H9 (cell line): ENCODE measurements at regions not wholly inside any gene's neighbourhood (a gene's known extent, or its start where the extent isn't known, plus 50 kb on each side); places are given as distances from the start of the nearest gene placed in this dataset.

ENCODE experiments used
- DNase-seq: peaks from one replicate; pipeline ENCODE4 v3.0.0-alpha.2; 2017
- H2AFZ ChIP-seq: one replicate; pipeline ENCODE4 v1.6.1; 2013; ENCODE audit warnings: mild to moderate bottlenecking, low read length, control low read depth, moderate library complexity
- H2AK5ac ChIP-seq: 2 replicates; pipeline ENCODE4 v1.6.1; 2013; ENCODE audit warnings: low read length, control low read depth, mixed read lengths; ENCODE audit not compliant: insufficient read length
- H2BK120ac ChIP-seq: one replicate; pipeline ENCODE4 v1.6.1; 2013; ENCODE audit warnings: low read depth, mild to moderate bottlenecking, low read length, control low read depth, inconsistent platforms; ENCODE audit not compliant: poor library complexity, severe bottlenecking
- H2BK12ac ChIP-seq: 2 replicates; pipeline ENCODE4 v1.6.1; 2013; ENCODE audit warnings: low read length, control low read depth, mixed read lengths, low read depth; ENCODE audit not compliant: insufficient read length
- H2BK15ac ChIP-seq: 2 replicates; pipeline ENCODE4 v1.6.1; 2013; ENCODE audit warnings: low read depth, low read length, control low read depth
- H2BK20ac ChIP-seq: one replicate; pipeline ENCODE4 v1.6.1; 2013; ENCODE audit warnings: low read depth, mild to moderate bottlenecking, low read length, control low read depth, inconsistent platforms; ENCODE audit not compliant: poor library complexity, severe bottlenecking
- H2BK5ac ChIP-seq: 2 replicates; pipeline ENCODE4 v1.6.1; 2013; ENCODE audit warnings: low read length, control low read depth, mixed read lengths; ENCODE audit not compliant: insufficient read length
- H3K14ac ChIP-seq: 2 replicates; pipeline ENCODE4 v1.6.1; 2013; ENCODE audit warnings: low read length, control low read depth; ENCODE audit not compliant: insufficient read depth
- H3K18ac ChIP-seq: 2 replicates; pipeline ENCODE4 v1.6.1; 2013; ENCODE audit warnings: low read depth, mild to moderate bottlenecking, mixed read lengths, low read length, control low read depth; ENCODE audit not compliant: insufficient read length
- H3K23ac ChIP-seq: 2 replicates; pipeline ENCODE4 v1.6.1; 2013; ENCODE audit warnings: low read length, control low read depth, mixed read lengths, low read depth; ENCODE audit not compliant: insufficient read length
- H3K23me2 ChIP-seq: 2 replicates; pipeline ENCODE4 v1.6.1; 2013; ENCODE audit warnings: low read depth, mild to moderate bottlenecking, mixed read lengths, low read length, control low read depth; ENCODE audit not compliant: insufficient read length, poor library complexity, severe bottlenecking
- H3K27ac ChIP-seq: 2 replicates; pipeline ENCODE4 v1.5.1; 2013; ENCODE audit warnings: low read length, control low read depth, mixed read lengths, low read depth; ENCODE audit not compliant: insufficient read length
- H3K27me3 ChIP-seq: 2 replicates; pipeline ENCODE4 v1.6.1; 2013; ENCODE audit warnings: low read length, control low read depth, inconsistent platforms; ENCODE audit not compliant: insufficient read depth
- H3K4ac ChIP-seq: 2 replicates; pipeline ENCODE4 v1.6.1; 2013; ENCODE audit warnings: low read depth, mild to moderate bottlenecking, control low read depth, inconsistent platforms, low read length, moderate library complexity
- H3K4me1 ChIP-seq: 2 replicates; pipeline ENCODE4 v1.6.1; 2013; ENCODE audit warnings: low read length, control low read depth, inconsistent platforms; ENCODE audit not compliant: insufficient read depth
- H3K4me2 ChIP-seq: 2 replicates; pipeline ENCODE4 v1.6.1; 2013; ENCODE audit warnings: low read length, control low read depth, mixed read lengths; ENCODE audit not compliant: insufficient read length, insufficient read depth
- H3K56ac ChIP-seq: 2 replicates; pipeline ENCODE4 v1.6.1; 2013; ENCODE audit warnings: low read depth, mild to moderate bottlenecking, mixed read lengths, low read length, control low read depth; ENCODE audit not compliant: insufficient read length
- H3K79me1 ChIP-seq: 2 replicates; pipeline ENCODE4 v1.6.1; 2013; ENCODE audit warnings: low read depth, mild to moderate bottlenecking, moderate library complexity, low read length, control low read depth, inconsistent platforms; ENCODE audit not compliant: insufficient read depth, poor library complexity, severe bottlenecking
- H3K79me2 ChIP-seq: 2 replicates; pipeline ENCODE4 v1.6.1; 2013; ENCODE audit warnings: low read length, control low read depth, inconsistent platforms; ENCODE audit not compliant: insufficient read depth
- H3K9ac ChIP-seq: 2 replicates; pipeline ENCODE4 v1.6.1; 2013; ENCODE audit warnings: low read length, control low read depth, mixed read lengths; ENCODE audit not compliant: insufficient read length; ENCODE audit errors: extremely low read depth
- H3K9me3 ChIP-seq: one replicate; pipeline ENCODE4 v1.6.1; 2013; ENCODE audit warnings: low read depth, low read length, inconsistent platforms; ENCODE audit not compliant: control insufficient read depth
- H3T11ph ChIP-seq: one replicate; pipeline ENCODE4 v1.6.1; 2013; ENCODE audit warnings: mild to moderate bottlenecking, low read length, control low read depth, inconsistent platforms
- H4K20me1 ChIP-seq: one replicate; pipeline ENCODE4 v1.6.1; 2013; ENCODE audit not compliant: control insufficient read depth, insufficient read length, insufficient read depth
- H4K5ac ChIP-seq: 2 replicates; pipeline ENCODE4 v1.6.1; 2013; ENCODE audit warnings: low read depth, mild to moderate bottlenecking, mixed read lengths, low read length, control low read depth; ENCODE audit not compliant: insufficient read length
- H4K8ac ChIP-seq: replicated peaks from 2 replicates; pipeline ENCODE4 v1.6.1; 2013; ENCODE audit warnings: low read length, control low read depth, mixed read lengths, low read depth; ENCODE audit not compliant: insufficient read length
- H4K91ac ChIP-seq: 2 replicates; pipeline ENCODE4 v1.6.1; 2013; ENCODE audit warnings: low read depth, mild to moderate bottlenecking, moderate library complexity, mixed read lengths, low read length, control low read depth; ENCODE audit not compliant: insufficient read length
- H3K27ac Mint-ChIP-seq, 3 experiments: 2 replicates in 2 of 3; 3 replicates in 1 of 3; pipeline ENCODE4 v1.8.0; 2020 to 2021; ENCODE audit warnings: mixed read lengths in 3 of 3, mild to moderate bottlenecking in 1 of 3, moderate library complexity in 1 of 3
- H3K27me3 Mint-ChIP-seq: 2 replicates; pipeline ENCODE4 v1.8.0; 2021; ENCODE audit warnings: low read depth, mild to moderate bottlenecking, moderate library complexity, mixed read lengths
- H3K36me3 Mint-ChIP-seq, 3 experiments: 2 replicates in 2 of 3; 3 replicates in 1 of 3; pipeline ENCODE4 v1.8.0; 2020 to 2021; ENCODE audit warnings: low read depth in 3 of 3, mixed read lengths in 3 of 3; ENCODE audit not compliant: insufficient read depth in 1 of 3
- H3K4me1 Mint-ChIP-seq, 2 experiments: 2 replicates each; pipeline ENCODE4 v1.8.0; 2020; ENCODE audit warnings: mixed read lengths in 2 of 2
- H3K4me3 Mint-ChIP-seq, 2 experiments: 2 replicates in 1 of 2; 3 replicates in 1 of 2; pipeline ENCODE4 v1.8.0; 2020 to 2021; ENCODE audit warnings: mild to moderate bottlenecking in 2 of 2, mixed read lengths in 2 of 2, moderate library complexity in 1 of 2
- H3K9me3 Mint-ChIP-seq, 2 experiments: 2 replicates in 1 of 2; 3 replicates in 1 of 2; pipeline ENCODE4 v1.8.0; 2020; ENCODE audit warnings: mild to moderate bottlenecking in 2 of 2, mixed read lengths in 2 of 2, moderate library complexity in 1 of 2
- CTCF ChIP-seq: fragments of 200-600 bp; sonication (generic); conservative IDR thresholded peaks from 3 replicates; pipeline ENCODE4 v1.8.0; 2021; ENCODE audit warnings: antibody characterized with exemption, mild to moderate bottlenecking

- Histone ChIP-seq H3K27ac (no peak overlapping the region), H2BK20ac (no peak overlapping the region), H3K4ac (no peak overlapping the region), H3K9me3 (no peaks in the 10 kb centered on the region), H3K4me2 (no peak overlapping the region), H4K91ac (no peak overlapping the region), H2BK15ac (no peak overlapping the region), H3K4me1 (no peaks in the 10 kb centered on the region), H3K27me3 (no peaks in the 10 kb centered on the region), H3K56ac (no peak overlapping the region), H3K23me2 (no peaks in the 10 kb centered on the region), H3T11ph (no peak overlapping the region), H3K9ac (no peak overlapping the region), H2BK5ac (no peak overlapping the region), H3K79me2 (no peaks in the 10 kb centered on the region), H2BK12ac (no peak overlapping the region), H4K20me1 (no peaks in the 10 kb centered on the region), H4K5ac (no peak overlapping the region), H2AFZ (no peak overlapping the region), H3K18ac (no peak overlapping the region), H2BK120ac (no peak overlapping the region), H3K79me1 (no peaks in the 10 kb centered on the region), H4K8ac (no peak overlapping the region), H2AK5ac (no peak overlapping the region), H3K14ac (no peak overlapping the region), H3K23ac (no peak overlapping the region)
- H3K27ac Mint-ChIP-seq = no peak overlapping the region
- peaks cover 10 to 18% of the 10 kb centered on the region in 2 experiments; a peak in 4 of 5 replicates for H3K9me3 Mint-ChIP-seq
- no peak overlapping the region for H3K4me3 Mint-ChIP-seq
- DNase-seq = no peak
- H3K36me3 Mint-ChIP-seq = peaks cover 0 to 7% (median 0%) of the 10 kb centered on the region in 3 experiments; a peak in 3 of 7 replicates
- H3K4me1 Mint-ChIP-seq = no peaks in the 10 kb centered on the region
- no peaks in the 10 kb centered on the region for H3K27me3 Mint-ChIP-seq
- TF ChIP-seq CTCF = no peak
Measured at GRCh38 chr7:119861385-119861784, 411.6 kb upstream of the KCND2 start.
